Activated B cell treated with CpG ODN at 0.5 μM for 24 hours (primary cell): ENCODE measurements at regions not wholly inside any gene's neighbourhood (a gene's known extent, or its start where the extent isn't known, plus 50 kb on each side); places are given as distances from the start of the nearest gene placed in this dataset.

Experiments
- ATAC-seq: fragments of 200-7000 bp; cut with Tn5 transposase; one replicate; pipeline ENCODE4 v1.10.0; 2021; ENCODE audit warnings: low read depth, mild to moderate bottlenecking, moderate library complexity
- CTCF ChIA-PET: fragments of 350-600 bp; sonication (Branson Sonifier 250); formaldehyde crosslinking; loops from one replicate; lab custom pipeline; 2021; ENCODE audit warnings: antibody characterized with exemption; lab: Charles Lee
- POLR2A ChIA-PET: fragments of 350-600 bp; sonication (Branson Sonifier 250); formaldehyde crosslinking; loops from one replicate; lab custom pipeline; 2021; ENCODE audit warnings: antibody characterized with exemption; lab: Charles Lee
- DNase-seq: peaks from one replicate; pipeline ENCODE4 v3.0.0; 2022
- H3K27ac Mint-ChIP-seq: one replicate; pipeline ENCODE4 v1.8.0; 2020; ENCODE audit warnings: mixed read lengths
- H3K27me3 Mint-ChIP-seq: one replicate; pipeline ENCODE4 v1.8.0; 2021; ENCODE audit warnings: mixed read lengths
- H3K36me3 Mint-ChIP-seq: one replicate; pipeline ENCODE4 v1.8.0; 2021; ENCODE audit warnings: low read depth, mixed read lengths
- H3K4me1 Mint-ChIP-seq: one replicate; pipeline ENCODE4 v1.8.0; 2021; ENCODE audit warnings: mixed read lengths
- H3K4me3 Mint-ChIP-seq: one replicate; pipeline ENCODE4 v1.8.0; 2020; ENCODE audit warnings: mild to moderate bottlenecking, mixed read lengths
- H3K9me3 Mint-ChIP-seq: one replicate; pipeline ENCODE4 v1.8.0; 2020; ENCODE audit warnings: mixed read lengths
- intact Hi-C: fragments of 100-400 bp; cut with micrococcal nuclease; formaldehyde crosslinking; loops from one replicate; pipeline ENCODE4 v1.15.1; 2024
- TF ChIP-seq, protein P1 (sequence below): fragments of 200-600 bp; IDR thresholded peaks from one replicate; pipeline ENCODE4 v1.8.0; 2022; ENCODE audit warnings: antibody characterized with exemption, mild to moderate bottlenecking

DNA sequence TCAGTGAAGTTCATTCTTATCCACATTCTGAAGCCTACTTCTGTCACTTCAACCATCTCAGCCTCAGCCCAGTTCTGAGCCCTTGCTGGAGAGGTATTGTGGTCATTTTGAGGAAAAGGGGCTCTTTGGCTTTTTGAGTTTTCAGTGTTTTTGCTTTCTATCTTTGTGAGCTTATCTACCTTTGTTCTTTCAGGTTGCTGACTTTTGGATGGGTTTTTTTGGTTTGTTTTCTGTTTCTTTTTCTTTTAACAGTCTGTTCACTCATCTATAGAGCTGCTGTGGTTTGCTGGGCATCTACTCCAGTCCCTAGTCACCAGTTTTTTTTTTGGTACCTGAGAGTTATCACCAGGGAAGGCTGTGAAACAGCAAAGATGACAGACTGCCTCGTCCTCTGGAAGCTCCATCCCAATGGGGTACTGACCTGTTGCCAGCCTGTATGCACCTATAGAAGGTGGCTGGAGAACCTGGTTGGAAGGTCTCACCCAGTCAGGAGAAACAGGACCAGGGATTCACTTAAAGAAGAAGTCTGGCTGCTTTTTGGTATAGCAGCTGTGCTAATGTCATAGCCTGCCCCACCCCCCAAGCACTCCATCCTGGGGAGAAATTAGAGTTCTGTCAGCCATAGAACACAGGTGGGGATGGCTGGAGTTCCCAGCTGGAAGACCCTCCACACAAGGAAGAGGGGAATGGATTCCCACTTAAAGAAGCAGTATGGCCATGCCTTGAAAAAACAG, 138.6 kb upstream of the TSLP start:
- ChIA-PET POLR2A (no interaction called here), CTCF (no interaction called here)
- no peak for DNase-seq
- no peaks in the 10 kb centered on the region for H3K27me3 Mint-ChIP-seq
- H3K27ac Mint-ChIP-seq: no peak overlapping the region
- peaks cover 3% of the 10 kb centered on the region for H3K9me3 Mint-ChIP-seq
- intact Hi-C loops: no loop called here
- TF ChIP-seq, protein P1, sequence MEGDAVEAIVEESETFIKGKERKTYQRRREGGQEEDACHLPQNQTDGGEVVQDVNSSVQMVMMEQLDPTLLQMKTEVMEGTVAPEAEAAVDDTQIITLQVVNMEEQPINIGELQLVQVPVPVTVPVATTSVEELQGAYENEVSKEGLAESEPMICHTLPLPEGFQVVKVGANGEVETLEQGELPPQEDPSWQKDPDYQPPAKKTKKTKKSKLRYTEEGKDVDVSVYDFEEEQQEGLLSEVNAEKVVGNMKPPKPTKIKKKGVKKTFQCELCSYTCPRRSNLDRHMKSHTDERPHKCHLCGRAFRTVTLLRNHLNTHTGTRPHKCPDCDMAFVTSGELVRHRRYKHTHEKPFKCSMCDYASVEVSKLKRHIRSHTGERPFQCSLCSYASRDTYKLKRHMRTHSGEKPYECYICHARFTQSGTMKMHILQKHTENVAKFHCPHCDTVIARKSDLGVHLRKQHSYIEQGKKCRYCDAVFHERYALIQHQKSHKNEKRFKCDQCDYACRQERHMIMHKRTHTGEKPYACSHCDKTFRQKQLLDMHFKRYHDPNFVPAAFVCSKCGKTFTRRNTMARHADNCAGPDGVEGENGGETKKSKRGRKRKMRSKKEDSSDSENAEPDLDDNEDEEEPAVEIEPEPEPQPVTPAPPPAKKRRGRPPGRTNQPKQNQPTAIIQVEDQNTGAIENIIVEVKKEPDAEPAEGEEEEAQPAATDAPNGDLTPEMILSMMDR: no peak
- no peak for ATAC-seq
- H3K4me1 Mint-ChIP-seq: no peaks in the 10 kb centered on the region
- no peak overlapping the region for H3K4me3 Mint-ChIP-seq
- no peaks in the 10 kb centered on the region for H3K36me3 Mint-ChIP-seq

DNA sequence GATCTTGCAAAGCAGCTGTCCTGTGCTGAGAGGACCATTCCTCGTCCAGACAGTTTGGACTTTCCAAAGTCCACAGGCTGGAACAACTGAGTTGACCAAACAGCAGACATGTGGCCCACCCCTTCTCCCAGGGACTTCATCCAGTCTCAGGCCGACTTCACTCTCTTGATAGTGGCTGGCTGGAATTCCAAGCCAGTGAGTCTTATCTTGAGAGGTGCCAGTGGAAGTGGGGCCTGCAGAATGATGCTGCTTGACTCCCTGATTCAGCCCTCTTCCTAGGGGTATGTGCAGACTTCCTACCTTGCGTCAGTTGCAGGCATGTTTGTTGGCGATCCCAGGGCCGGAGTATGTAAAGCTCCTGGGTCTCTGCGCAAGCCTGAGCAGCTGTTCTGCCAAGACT, 131.4 kb upstream of the TSLP start:
- no peaks in the 10 kb centered on the region for H3K9me3 Mint-ChIP-seq
- H3K27ac Mint-ChIP-seq: no peak overlapping the region
- ATAC-seq: no peak
- no peaks in the 10 kb centered on the region for H3K36me3 Mint-ChIP-seq
- CTCF ChIA-PET: no interaction called here
- no peaks in the 10 kb centered on the region for H3K4me1 Mint-ChIP-seq
- intact Hi-C loops: no loop called here
- TF ChIP-seq, protein P1: no peak
- H3K4me3 Mint-ChIP-seq: no peak overlapping the region
- DNase-seq: no peak
- H3K27me3 Mint-ChIP-seq: no peaks in the 10 kb centered on the region
- POLR2A ChIA-PET: no interaction called here

DNA sequence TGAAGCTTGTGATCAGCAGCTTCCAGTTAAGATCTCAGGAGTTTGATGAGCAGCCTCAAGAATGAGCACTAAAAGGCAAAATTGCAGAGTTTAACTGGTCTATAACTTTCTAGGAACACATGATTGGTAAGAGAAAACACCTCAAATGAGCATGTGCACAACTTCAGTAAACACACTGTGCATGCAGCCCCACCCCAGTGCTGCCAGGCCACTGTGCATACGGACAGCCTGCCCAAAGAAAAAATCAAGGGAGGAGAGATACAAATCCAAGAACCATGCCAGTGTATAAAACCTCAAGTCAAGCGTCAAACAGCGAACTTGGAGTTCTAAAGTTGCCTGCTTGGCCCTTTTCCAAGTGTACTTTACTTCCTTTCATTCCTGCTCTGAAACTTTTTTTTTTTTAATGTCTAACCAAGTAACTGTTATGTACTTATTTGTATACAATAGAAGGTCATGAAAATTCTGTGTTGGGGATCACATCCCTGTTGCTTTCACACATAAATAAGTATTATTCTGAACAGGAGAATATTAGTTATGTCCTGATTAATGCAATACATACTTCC, 125.6 kb upstream of the TSLP start:
- DNase-seq (no peak), ATAC-seq (no peak)
- H3K4me1 Mint-ChIP-seq: no peaks in the 10 kb centered on the region
- H3K4me3 Mint-ChIP-seq: no peak overlapping the region
- H3K27me3 Mint-ChIP-seq: no peaks in the 10 kb centered on the region
- H3K36me3 Mint-ChIP-seq: no peaks in the 10 kb centered on the region
- TF ChIP-seq, protein P1: no peak
- no peak overlapping the region for H3K27ac Mint-ChIP-seq
- no peaks in the 10 kb centered on the region for H3K9me3 Mint-ChIP-seq
- POLR2A ChIA-PET: no interaction called here
- CTCF ChIA-PET: no interaction called here
- intact Hi-C loops: no loop called here

DNA sequence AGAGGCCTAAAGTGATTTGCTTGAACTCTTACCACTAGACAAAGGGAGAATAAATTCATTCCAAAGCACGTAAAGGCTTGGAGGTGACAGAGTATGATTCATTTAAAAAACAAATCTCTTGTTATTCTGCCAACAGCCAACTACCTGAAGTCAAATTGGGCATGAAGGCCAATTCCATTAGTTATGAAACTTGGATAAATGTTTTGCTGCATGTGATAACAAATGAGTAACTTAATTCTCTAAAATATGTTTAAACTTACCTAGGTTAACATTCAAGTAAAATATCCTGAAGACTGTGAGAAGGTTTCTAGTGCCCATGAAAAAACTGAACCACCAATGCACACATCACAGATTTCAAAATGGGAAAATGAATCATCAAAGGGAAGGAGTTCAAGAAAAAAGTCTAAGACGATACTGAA, 120.1 kb upstream of the TSLP start:
- ChIA-PET POLR2A (no interaction called here), CTCF (no interaction called here)
- DNase-seq (no peak), ATAC-seq (no peak)
- Mint-ChIP-seq H3K4me3 (no peak overlapping the region), H3K36me3 (no peaks in the 10 kb centered on the region), H3K27me3 (no peaks in the 10 kb centered on the region), H3K27ac (no peak overlapping the region), H3K4me1 (no peaks in the 10 kb centered on the region), H3K9me3 (peaks cover 5% of the 10 kb centered on the region)
- TF ChIP-seq, protein P1: no peak
- intact Hi-C loops: no loop called here

DNA sequence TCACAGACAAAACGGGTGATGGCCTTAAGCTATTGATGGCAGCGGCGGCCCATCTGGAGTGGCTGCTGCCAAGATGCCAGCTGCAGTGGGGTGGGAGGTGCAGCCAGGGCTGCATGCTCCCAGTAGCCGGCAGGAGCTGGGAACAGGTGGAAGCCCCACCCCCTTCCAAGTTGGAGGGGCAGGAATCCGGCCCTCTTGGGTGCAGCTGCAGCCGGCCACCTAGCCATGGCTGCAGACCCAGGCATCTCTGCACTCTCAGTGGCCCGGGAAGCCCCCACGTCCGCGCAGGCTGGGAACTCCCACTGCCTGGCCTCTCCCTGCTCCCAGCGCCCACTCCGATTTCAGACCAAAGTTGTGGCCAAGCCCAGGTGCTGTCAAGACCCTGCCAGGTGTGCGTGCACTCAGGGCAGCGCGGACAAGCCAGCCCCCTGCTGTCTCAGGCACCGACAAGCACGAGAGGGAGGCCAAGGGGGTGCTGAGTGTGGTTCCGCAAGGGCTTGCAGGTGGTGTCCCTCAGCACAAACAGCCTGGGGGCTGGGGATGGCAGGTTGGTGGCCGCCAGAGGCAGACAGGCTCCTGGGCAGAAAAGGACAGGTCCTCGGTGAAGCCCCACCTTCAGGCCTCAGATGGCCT, 115.1 kb upstream of the TSLP start:
- ATAC-seq (no peak), DNase-seq (no peak)
- H3K27me3 Mint-ChIP-seq: no peaks in the 10 kb centered on the region
- no peaks in the 10 kb centered on the region for H3K36me3 Mint-ChIP-seq
- intact Hi-C loops: no loop called here
- POLR2A ChIA-PET: no interaction called here
- H3K27ac Mint-ChIP-seq: no peak overlapping the region
- H3K4me3 Mint-ChIP-seq: no peak overlapping the region
- H3K4me1 Mint-ChIP-seq: no peaks in the 10 kb centered on the region
- CTCF ChIA-PET: no interaction called here
- TF ChIP-seq, protein P1: no peak
- peaks cover 9% of the 10 kb centered on the region for H3K9me3 Mint-ChIP-seq
